ENCODE measurements at regions not wholly inside any gene's neighbourhood (a gene's known extent, or its start where the extent isn't known, plus 50 kb on each side); places are given as distances from the start of the nearest gene placed in this dataset.

DNA sequence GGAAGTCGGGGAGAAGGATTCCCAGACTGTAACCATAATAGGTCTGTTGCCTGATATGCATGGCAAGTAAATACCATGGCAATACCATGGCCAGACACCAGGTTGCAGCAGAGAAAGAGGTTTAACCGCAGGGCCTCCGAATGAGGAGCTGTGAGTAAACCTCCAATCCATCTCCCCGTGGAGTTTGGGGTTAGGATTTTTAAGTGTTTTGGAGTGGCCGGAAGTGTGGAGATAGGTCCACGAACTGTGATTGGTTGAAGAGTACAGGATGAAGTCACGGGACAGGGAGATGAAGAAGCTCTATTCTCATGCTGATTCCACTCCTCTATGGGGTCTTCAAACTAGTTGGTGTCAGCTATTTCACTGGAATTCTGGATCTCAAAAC is 127.9 kb downstream of the ST8SIA2 start (continued):
- no peak for TF ChIP-seq NR1H2 (CRISPR knock-in tag; IDR thresholded peaks at IDR 0.05)
- TF ChIP-seq RORB (CRISPR knock-in tag; IDR thresholded peaks at IDR 0.05) = no peak
- peak; percentile 64 for TF ChIP-seq USF2 (CRISPR knock-in tag; IDR thresholded peaks at IDR 0.05)
- no peak for TF ChIP-seq ATF1 (CRISPR knock-in tag; IDR thresholded peaks at IDR 0.05)
- TF ChIP-seq NFYB (CRISPR knock-in tag; conservative IDR thresholded peaks at IDR 0.05; ENCODE audit: low read depth) = peak; percentile 35; the same call in 1 of the 2 replicates
- TF ChIP-seq FOXP1 (CRISPR knock-in tag; IDR thresholded peaks at IDR 0.05; ENCODE audit: borderline replicate concordance) = no peak
- no peak for TF ChIP-seq CBFB (CRISPR knock-in tag; IDR thresholded peaks at IDR 0.05; ENCODE audit: low read depth)
- no peak for TF ChIP-seq KAT7 (CRISPR knock-in tag; IDR thresholded peaks at IDR 0.05; ENCODE audit: borderline replicate concordance)
- TF ChIP-seq, protein P1, sequence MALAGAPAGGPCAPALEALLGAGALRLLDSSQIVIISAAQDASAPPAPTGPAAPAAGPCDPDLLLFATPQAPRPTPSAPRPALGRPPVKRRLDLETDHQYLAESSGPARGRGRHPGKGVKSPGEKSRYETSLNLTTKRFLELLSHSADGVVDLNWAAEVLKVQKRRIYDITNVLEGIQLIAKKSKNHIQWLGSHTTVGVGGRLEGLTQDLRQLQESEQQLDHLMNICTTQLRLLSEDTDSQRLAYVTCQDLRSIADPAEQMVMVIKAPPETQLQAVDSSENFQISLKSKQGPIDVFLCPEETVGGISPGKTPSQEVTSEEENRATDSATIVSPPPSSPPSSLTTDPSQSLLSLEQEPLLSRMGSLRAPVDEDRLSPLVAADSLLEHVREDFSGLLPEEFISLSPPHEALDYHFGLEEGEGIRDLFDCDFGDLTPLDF (CRISPR knock-in tag; IDR thresholded peaks at IDR 0.05) = no peak
- no peak for TF ChIP-seq RELA (CRISPR knock-in tag; IDR thresholded peaks at IDR 0.05; ENCODE audit: borderline replicate concordance)
- TF ChIP-seq EMX1 (CRISPR knock-in tag; IDR thresholded peaks at IDR 0.05) = no peak
- TF ChIP-seq NR2C2 (CRISPR knock-in tag; IDR thresholded peaks at IDR 0.05) = no peak

- DNase-seq (ENCODE audit: low spot score) = no peak
- Mint-ChIP-seq H3K9me3 (peaks cover 5% of the 10 kb centered on the region), H3K4me3 (no peak overlapping the region), H3K4me1 (peaks cover 29% of the 10 kb centered on the region), H3K27me3 (ENCODE audit: low read depth) (no peaks in the 10 kb centered on the region), H3K27ac (peak overlapping the region; percentile 48), H3K36me3 (peaks cover 3% of the 10 kb centered on the region; the same call in 1 of the 2 replicates)
- ChIA-PET POLR2A (no interaction called here), CTCF (interaction anchor here (0.7 to 3.0 kb wide), 22 partner anchors 11 to 444 kb away, joined by 3 to 35 read pairs (median 4); partner anchors contain the start of gene ST8SIA2)
- TF ChIP-seq ZSCAN18 (CRISPR knock-in tag; IDR thresholded peaks at IDR 0.05) (no peak), ETV6 (CRISPR knock-in tag; IDR thresholded peaks at IDR 0.05) (no peak), MAX (CRISPR knock-in tag; IDR thresholded peaks at IDR 0.05) (0 out of 2 replicates have a peak, but pooled peaks have one; percentile 30), ZNF219 (CRISPR knock-in tag; IDR thresholded peaks at IDR 0.05; ENCODE audit: borderline replicate concordance) (no peak), GABPB1 (CRISPR knock-in tag; IDR thresholded peaks at IDR 0.05) (no peak)
- TF ChIP-seq, protein P2, sequence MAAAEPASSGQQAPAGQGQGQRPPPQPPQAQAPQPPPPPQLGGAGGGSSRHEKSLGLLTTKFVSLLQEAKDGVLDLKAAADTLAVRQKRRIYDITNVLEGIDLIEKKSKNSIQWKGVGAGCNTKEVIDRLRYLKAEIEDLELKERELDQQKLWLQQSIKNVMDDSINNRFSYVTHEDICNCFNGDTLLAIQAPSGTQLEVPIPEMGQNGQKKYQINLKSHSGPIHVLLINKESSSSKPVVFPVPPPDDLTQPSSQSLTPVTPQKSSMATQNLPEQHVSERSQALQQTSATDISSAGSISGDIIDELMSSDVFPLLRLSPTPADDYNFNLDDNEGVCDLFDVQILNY (CRISPR knock-in tag; IDR thresholded peaks at IDR 0.05) = no peak
- TF ChIP-seq, protein P3, sequence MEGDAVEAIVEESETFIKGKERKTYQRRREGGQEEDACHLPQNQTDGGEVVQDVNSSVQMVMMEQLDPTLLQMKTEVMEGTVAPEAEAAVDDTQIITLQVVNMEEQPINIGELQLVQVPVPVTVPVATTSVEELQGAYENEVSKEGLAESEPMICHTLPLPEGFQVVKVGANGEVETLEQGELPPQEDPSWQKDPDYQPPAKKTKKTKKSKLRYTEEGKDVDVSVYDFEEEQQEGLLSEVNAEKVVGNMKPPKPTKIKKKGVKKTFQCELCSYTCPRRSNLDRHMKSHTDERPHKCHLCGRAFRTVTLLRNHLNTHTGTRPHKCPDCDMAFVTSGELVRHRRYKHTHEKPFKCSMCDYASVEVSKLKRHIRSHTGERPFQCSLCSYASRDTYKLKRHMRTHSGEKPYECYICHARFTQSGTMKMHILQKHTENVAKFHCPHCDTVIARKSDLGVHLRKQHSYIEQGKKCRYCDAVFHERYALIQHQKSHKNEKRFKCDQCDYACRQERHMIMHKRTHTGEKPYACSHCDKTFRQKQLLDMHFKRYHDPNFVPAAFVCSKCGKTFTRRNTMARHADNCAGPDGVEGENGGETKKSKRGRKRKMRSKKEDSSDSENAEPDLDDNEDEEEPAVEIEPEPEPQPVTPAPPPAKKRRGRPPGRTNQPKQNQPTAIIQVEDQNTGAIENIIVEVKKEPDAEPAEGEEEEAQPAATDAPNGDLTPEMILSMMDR (IDR thresholded peaks at IDR 0.05) = no peak
- no peak for ATAC-seq
Measured at GRCh38 chr15:92520914-92521623, 127.4 kb downstream of the ST8SIA2 start.

Measured in WTC11 (cell line).